ENCODE measurements at regions not wholly inside any gene's neighbourhood (a gene's known extent, or its start where the extent isn't known, plus 50 kb on each side); places are given as distances from the start of the nearest gene placed in this dataset.

- TF ChIP-seq POLR2AphosphoS5 (IDR thresholded peaks at IDR 0.05) (no peak), POLR2A (IDR thresholded peaks at IDR 0.05; ENCODE audit: low read depth) (no peak), CTCF (IDR thresholded peaks at IDR 0.05) (no peak), EP300 (IDR thresholded peaks at IDR 0.05) (no peak)
These were observed 238.2 kb downstream of the B3GLCT start for GRCh38 chr13:31437975-31438374.

Measured in esophagus muscularis mucosa (tissue), 4 donors.